ENCODE measurements at regions not wholly inside any gene's neighbourhood (a gene's known extent, or its start where the extent isn't known, plus 50 kb on each side); places are given as distances from the start of the nearest gene placed in this dataset.
"Not testable (repeated sequence)": the region's sequence is repeated elsewhere in the genome, so short reads cannot be mapped to it uniquely, and the experiment has no call there.

DNA sequence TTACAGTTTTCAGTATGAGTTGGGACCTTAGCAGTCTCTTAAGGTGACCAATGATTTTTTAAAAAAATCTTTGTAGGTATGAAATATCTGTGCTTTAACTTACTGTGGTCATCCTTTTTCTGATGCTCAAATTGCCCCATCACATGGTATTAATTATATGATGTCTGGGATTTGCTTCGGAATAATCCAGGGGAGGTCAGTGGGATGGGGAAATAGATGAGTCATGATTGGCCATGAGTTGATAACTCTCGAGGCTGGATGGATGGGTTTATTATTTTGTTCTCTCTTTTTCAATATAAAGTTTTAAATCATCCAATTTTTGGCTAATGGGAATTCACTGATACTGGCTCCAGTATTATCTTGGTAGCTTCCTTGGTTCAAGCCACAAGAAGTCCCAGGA is 370.3 kb upstream of the TPM1 start:
- TF ChIP-seq, protein P1, sequence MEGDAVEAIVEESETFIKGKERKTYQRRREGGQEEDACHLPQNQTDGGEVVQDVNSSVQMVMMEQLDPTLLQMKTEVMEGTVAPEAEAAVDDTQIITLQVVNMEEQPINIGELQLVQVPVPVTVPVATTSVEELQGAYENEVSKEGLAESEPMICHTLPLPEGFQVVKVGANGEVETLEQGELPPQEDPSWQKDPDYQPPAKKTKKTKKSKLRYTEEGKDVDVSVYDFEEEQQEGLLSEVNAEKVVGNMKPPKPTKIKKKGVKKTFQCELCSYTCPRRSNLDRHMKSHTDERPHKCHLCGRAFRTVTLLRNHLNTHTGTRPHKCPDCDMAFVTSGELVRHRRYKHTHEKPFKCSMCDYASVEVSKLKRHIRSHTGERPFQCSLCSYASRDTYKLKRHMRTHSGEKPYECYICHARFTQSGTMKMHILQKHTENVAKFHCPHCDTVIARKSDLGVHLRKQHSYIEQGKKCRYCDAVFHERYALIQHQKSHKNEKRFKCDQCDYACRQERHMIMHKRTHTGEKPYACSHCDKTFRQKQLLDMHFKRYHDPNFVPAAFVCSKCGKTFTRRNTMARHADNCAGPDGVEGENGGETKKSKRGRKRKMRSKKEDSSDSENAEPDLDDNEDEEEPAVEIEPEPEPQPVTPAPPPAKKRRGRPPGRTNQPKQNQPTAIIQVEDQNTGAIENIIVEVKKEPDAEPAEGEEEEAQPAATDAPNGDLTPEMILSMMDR (conservative IDR thresholded peaks at IDR 0.05; ENCODE audit: control insufficient read depth, insufficient read depth, low read depth, low read length): no peak
- DNase-seq (ENCODE audit: low read depth): peak; percentile 91
- no peak overlapping the region for H3K4me3 ChIP-seq (ENCODE audit: control insufficient read depth, low read depth, low read length)

DNA sequence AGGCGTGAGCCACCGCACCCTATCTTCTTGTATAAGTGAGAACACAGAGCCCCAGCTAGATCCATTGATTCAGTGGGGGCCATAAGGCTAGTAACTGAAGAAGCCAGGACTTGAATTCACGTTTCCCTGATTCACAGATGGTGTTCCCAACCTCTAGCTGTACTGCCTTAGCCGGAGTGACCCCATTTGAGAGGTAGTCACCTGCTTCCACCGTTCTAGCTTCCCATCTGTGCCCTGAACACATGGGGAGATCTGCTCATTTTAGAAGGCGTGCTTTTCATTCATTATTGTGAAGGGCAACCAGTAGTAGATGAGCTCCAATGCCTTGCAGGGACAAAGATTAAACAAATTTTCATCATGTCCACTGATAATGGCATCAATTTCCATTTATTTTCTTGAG is 365.7 kb upstream of the TPM1 start:
- no peak for DNase-seq (ENCODE audit: low read depth)
- TF ChIP-seq, protein P1 (conservative IDR thresholded peaks at IDR 0.05; ENCODE audit: control insufficient read depth, insufficient read depth, low read depth, low read length): no peak
- H3K4me3 ChIP-seq (ENCODE audit: control insufficient read depth, low read depth, low read length): no peak overlapping the region

DNA sequence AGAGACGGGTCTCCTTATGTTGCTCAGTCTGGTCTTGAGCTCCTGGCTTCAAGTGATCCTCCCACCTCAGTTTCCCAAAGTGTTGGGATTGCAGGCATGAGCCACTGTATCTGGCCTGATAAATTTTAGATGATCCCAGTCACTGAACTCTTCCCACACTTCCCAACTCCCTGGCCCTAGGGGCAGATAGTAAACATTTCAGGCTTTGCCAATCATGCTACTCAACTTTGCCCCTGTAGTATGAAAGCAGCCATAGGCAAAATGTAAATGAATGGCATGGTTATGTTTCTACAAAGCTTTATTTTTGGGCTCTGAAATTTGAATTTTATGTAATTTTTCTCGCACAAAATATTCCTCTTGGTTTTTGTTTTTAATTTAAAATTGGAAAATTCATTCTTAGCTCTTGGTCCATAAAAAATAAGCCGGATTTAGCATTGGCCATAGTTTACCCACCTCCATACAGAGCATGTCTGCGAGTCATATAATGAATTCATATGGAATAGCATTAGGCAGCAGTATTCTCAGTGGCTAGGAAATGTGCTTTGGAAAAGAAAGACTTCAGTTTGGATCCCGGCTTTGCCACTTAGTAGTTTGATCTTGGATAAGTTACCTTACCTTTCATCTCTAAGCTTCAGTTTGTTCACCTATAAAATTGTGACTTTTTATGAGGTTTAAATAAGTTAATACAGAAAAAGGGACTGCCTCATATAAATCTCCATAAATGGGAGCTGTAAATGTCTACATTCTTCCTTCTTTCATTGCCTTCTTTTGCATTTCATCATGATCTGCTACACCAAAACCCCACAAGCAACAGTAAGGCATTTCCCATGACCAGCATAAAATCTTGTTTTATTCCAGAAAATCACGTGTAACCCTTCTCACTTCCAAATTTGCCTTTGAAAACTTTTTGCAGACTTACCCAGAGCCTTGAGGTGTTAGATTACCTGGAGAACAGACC is 360.3 kb upstream of the TPM1 start:
- TF ChIP-seq, protein P1 (conservative IDR thresholded peaks at IDR 0.05; ENCODE audit: control insufficient read depth, insufficient read depth, low read depth, low read length): no peak
- no peak for DNase-seq (ENCODE audit: low read depth)
- H3K4me3 ChIP-seq (ENCODE audit: control insufficient read depth, low read depth, low read length): no peak overlapping the region

DNA sequence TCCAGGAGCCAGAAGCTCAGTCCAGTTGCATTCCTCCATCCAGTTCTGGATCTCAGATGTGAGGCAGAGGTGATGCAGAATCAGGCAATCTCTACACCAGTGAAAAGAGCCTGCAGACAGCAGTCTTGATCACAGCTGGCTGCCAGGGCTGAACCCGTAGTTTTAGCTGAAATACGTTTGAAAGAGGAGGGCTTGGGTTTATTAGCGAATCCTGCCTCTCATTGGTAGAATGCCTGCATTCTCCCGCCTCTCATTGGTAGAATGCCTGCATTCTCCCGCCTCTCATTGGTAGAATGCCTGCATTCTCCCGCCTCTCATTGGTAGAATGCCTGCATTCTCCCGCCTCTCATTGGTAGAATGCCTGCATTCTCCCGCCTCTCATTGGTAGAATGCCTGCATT is 359.4 kb upstream of the TPM1 start:
- not testable (repeated sequence) for H3K4me3 ChIP-seq (ENCODE audit: control insufficient read depth, low read depth, low read length)

DNA sequence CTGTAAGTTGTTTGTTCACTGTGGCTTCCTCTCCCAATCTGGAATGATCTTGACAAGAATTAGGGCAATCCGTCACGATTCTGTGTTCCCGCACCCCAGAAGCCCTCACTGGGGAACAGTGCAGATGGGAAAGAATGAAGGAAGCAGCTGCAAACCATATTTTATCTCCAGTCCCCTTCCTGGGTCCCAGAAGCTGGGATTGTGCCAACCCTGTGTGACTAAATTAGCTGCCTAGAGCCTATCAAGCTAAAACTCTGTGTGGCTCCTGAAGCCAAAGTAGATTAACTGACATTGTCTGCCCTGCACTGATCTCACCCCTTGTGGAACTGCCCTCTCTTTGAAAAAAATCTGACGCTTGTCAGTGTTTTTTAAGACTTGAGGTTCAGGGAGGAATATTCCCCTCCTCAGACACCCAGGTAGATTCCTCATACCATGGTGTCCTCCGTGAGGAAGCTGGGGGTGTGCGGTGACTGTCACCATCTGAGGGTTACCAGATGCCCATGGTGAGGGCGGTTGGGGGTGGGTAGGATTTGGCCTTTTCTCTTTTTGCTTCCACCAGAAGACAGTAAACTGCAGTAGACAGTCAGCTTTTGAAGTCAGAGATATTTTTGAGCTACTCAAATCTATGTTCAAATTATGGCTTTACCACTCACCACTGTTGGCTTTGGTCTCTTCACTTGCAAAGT is 358.3 kb upstream of the TPM1 start:
- TF ChIP-seq, protein P1 (conservative IDR thresholded peaks at IDR 0.05; ENCODE audit: control insufficient read depth, insufficient read depth, low read depth, low read length): no peak
- H3K4me3 ChIP-seq (ENCODE audit: control insufficient read depth, low read depth, low read length): no peak overlapping the region
- no peak for DNase-seq (ENCODE audit: low read depth)

More for the DNA sequence above, 359.4 kb upstream of the TPM1 start:
- not testable (repeated sequence) for DNase-seq (ENCODE audit: low read depth)

DNA sequence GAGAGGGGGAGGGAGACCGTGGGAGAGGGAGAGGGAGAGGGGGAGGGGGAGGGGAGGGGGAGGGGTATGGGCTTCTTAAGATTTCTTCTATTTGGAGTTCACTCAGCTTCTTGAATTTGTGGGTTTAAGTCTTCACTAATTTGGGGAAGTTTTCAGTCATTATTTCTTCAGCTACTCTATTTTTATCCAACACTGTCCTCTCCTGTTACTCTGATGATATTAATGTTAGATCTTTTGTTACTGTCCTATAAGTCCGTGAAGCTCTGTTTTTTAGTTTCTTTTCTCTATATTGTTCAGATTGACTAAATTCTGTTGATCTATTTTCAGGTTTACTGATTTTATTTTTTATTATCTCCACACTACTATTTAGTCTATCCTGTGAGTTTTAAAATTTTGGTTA is 351.5 kb upstream of the TPM1 start:
- TF ChIP-seq, protein P1 (conservative IDR thresholded peaks at IDR 0.05; ENCODE audit: control insufficient read depth, insufficient read depth, low read depth, low read length): peak; percentile 11
- peak; percentile 17 for DNase-seq (ENCODE audit: low read depth)
- no peak overlapping the region for H3K4me3 ChIP-seq (ENCODE audit: control insufficient read depth, low read depth, low read length)

DNA sequence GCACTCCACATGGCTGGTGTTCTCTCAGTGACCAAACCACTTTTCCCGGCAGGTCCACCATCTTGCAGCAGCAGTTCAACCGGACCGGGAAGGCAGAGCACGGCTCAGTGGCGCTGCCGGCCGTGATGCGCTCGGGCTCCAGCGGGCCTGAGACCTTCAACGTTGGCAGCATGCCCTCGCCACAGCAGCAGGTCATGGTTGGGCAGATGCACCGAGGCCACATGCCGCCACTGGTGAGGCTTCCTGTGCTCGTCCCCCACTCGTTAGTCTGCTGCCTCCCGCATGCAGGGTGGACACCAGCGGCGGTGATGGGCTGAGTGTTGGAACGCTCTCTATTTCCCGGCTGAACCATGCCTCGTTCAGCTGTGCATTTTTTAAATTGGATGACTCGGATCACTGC is 344.9 kb upstream of the TPM1 start:
- TF ChIP-seq, protein P1 (conservative IDR thresholded peaks at IDR 0.05; ENCODE audit: control insufficient read depth, insufficient read depth, low read depth, low read length): no peak
- H3K4me3 ChIP-seq (ENCODE audit: control insufficient read depth, low read depth, low read length): no peak overlapping the region
- DNase-seq (ENCODE audit: low read depth): no peak
